ENCODE measurements at regions not wholly inside any gene's neighbourhood (a gene's known extent, or its start where the extent isn't known, plus 50 kb on each side); places are given as distances from the start of the nearest gene placed in this dataset.

GRCh38 chr12:124389725-124390441, 95.0 kb downstream of the RFLNA start:
- Histone ChIP-seq H3K36me3 (ENCODE audit: control insufficient read depth, insufficient read depth, low read length) (peaks cover 18% of the 10 kb centered on the region), H3K18ac (ENCODE audit: low read depth, low read length) (0 out of 2 replicates have a peak overlapping the region, but pooled peaks have one; percentile 24), H3K4me3 (ENCODE audit: insufficient read depth, low read depth, low read length) (no peak overlapping the region), H3K56ac (ENCODE audit: extremely low read depth, insufficient read depth, low read length) (no peak overlapping the region), H2BK15ac (ENCODE audit: low read depth, low read length) (peak overlapping the region; percentile 79; the same call in 2 of the 3 replicates), H3K9me3 (ENCODE audit: control insufficient read depth, insufficient read depth, low read length) (no peaks in the 10 kb centered on the region), H3K4ac (ENCODE audit: low read depth, low read length) (peak overlapping the region; percentile 79), H4K8ac (ENCODE audit: low read depth in 2 of 2, low read length in 2 of 2) (peak overlapping the region; percentile 53 to 56; a peak in 2 of 4 replicates), H3K4me2 (ENCODE audit: low read depth, low read length) (peak overlapping the region; percentile 77; the same call in 1 of the 2 replicates), H2BK120ac (ENCODE audit: low read depth, low read length) (peak overlapping the region; percentile 84), H4K5ac (ENCODE audit: low read depth, low read length) (peak overlapping the region; percentile 7; the same call in 1 of the 2 replicates), H2BK20ac (ENCODE audit: low read depth, low read length) (peak overlapping the region; percentile 64; the same call in 1 of the 2 replicates), H2AK5ac (ENCODE audit: low read depth, low read length) (peak overlapping the region; percentile 83), H2AFZ (replicated peaks; ENCODE audit: low read length, poor library complexity) (peak overlapping the region; percentile 87), H3K23ac (ENCODE audit: low read depth, low read length) (no peak overlapping the region; the same call in 1 of the 2 replicates), H2BK5ac (ENCODE audit: low read depth, low read length, poor library complexity, severe bottlenecking) (peak overlapping the region; percentile 88), H3K14ac (replicated peaks; ENCODE audit: low read depth, low read length) (0 out of 2 replicates have a peak overlapping the region, but pooled peaks have one; percentile 29), H3K27ac (ENCODE audit: insufficient read depth, low read length) (peak overlapping the region; percentile 79), H3K9ac (ENCODE audit: low read depth, low read length) (peak overlapping the region; percentile 22; the same call in 1 of the 2 replicates), H4K20me1 (ENCODE audit: insufficient read depth, low read length) (peaks cover 48% of the 10 kb centered on the region), H3K4me1 (ENCODE audit: control insufficient read depth, insufficient read depth, low read length) (peaks cover 61% of the 10 kb centered on the region), H3K9me1 (ENCODE audit: insufficient read depth, low read length) (peaks cover 13% of the 10 kb centered on the region), H3K27me3 (ENCODE audit: control insufficient read depth, insufficient read depth, low read length) (no peaks in the 10 kb centered on the region), H4K91ac (ENCODE audit: insufficient read depth, low read depth, low read length) (peak overlapping the region; percentile 80), H2AK9ac (replicated peaks; ENCODE audit: low read depth, low read length, poor library complexity) (peak overlapping the region; percentile 80), H3K79me1 (ENCODE audit: low read depth in 1 of 2, low read length in 2 of 2) (peaks cover 22 to 69% of the 10 kb centered on the region in 2 experiments)
- ATAC-seq (ENCODE audit: low read depth) (no peak), DNase-seq (no peak)
- in situ Hi-C loops (cut with MboI; ENCODE audit: low sequenced_read_pairs) (loop anchor here (10.0 kb wide), 1 partner anchor 175 kb away; the partner anchor contains the start of gene NCOR2), intact Hi-C loops (cut with micrococcal nuclease) (loop anchor here (2.0 to 10.0 kb wide), 6 partner anchors 33 to 515 kb away; partner anchors contain the start of gene NCOR2), dilution Hi-C loops (cut with HindIII; ENCODE audit: low sequenced_read_pairs, unreplicated experiment) (no loop called here)
- WGBS, 2 experiments (ENCODE audit: extremely low coverage in 2 of 2, insufficient read length in 1 of 2) = 70% methylated on average over 7 of the region's 16 CpGs; no CpG with 5 or more reads in 1 of the 2 experiments
- TF ChIP-seq CTCF (conservative IDR thresholded peaks at IDR 0.05; ENCODE audit: low read depth, low read length) = no peak
- CTCF ChIA-PET = interaction anchor here (0.6 to 2.2 kb wide), 6 partner anchors 9 to 355 kb away, joined by 3 to 7 read pairs (median 3); no protein-coding TSS in a partner anchor
- POLR2A ChIA-PET (ENCODE audit: unreplicated experiment) = interaction anchor here (0.5 to 1.3 kb wide), 2 partner anchors 10 to 371 kb away, joined by 3 to 11 read pairs; no protein-coding TSS in a partner anchor
- BruUV-seq (replicated peaks) = no TSS peak

All from IMR-90 (cell line).